Spleen (tissue), 11 donors: ENCODE measurements at regions not wholly inside any gene's neighbourhood (a gene's known extent, or its start where the extent isn't known, plus 50 kb on each side); places are given as distances from the start of the nearest gene placed in this dataset.

Source experiments
- DNase-seq: peaks from one replicate; pipeline ENCODE4 v3.0.0-alpha.2; 2020
- H3K27ac ChIP-seq, 8 donors: fragments of 200-600 bp; sonication (generic) in 7 of 8; 1 replicate in 4 of 8; 2 replicates in 4 of 8; pipeline versions ENCODE4 v1.5.0 to v1.8.0; 2016 to 2021; ENCODE audit warnings: inconsistent platforms in 4 of 8, mild to moderate bottlenecking in 4 of 8, moderate library complexity in 1 of 8
- H3K27me3 ChIP-seq, 7 donors: fragments of 200-600 bp; sonication (generic) in 6 of 7; replicated peaks in 1 of 7; 1 replicate in 4 of 7; 2 replicates in 3 of 7; pipeline versions ENCODE4 v1.5.0 to v1.8.0; 2016 to 2021; ENCODE audit warnings: inconsistent platforms in 3 of 7, mild to moderate bottlenecking in 1 of 7
- H3K36me3 ChIP-seq, 6 donors: fragments of 200-600 bp; sonication (generic) in 5 of 6; 1 replicate in 4 of 6; 2 replicates in 2 of 6; pipeline versions ENCODE4 v1.5.0 to v1.8.0; 2016 to 2021; ENCODE audit warnings: inconsistent platforms in 2 of 6
- H3K4me1 ChIP-seq, 6 donors: fragments of 200-600 bp; sonication (generic) in 5 of 6; 1 replicate in 3 of 6; 2 replicates in 3 of 6; pipeline versions ENCODE4 v1.5.0 to v1.8.0; 2016 to 2021; ENCODE audit warnings: inconsistent platforms in 3 of 6
- H3K4me3 ChIP-seq, 8 donors: fragments of 200-600 bp; sonication (generic) in 7 of 8; 1 replicate in 4 of 8; 2 replicates in 4 of 8; pipeline versions ENCODE4 v1.5.0 to v1.8.0; 2016 to 2021; ENCODE audit warnings: inconsistent platforms in 4 of 8, mild to moderate bottlenecking in 4 of 8, moderate library complexity in 2 of 8
- H3K9me3 ChIP-seq, 8 donors: fragments of 200-600 bp; sonication (generic) in 7 of 8; 1 replicate in 4 of 8; 2 replicates in 4 of 8; pipeline versions ENCODE4 v1.5.0 to v1.8.0; 2016 to 2021; ENCODE audit warnings: inconsistent platforms in 4 of 8
- CTCF ChIP-seq, 11 experiments: fragments of 200-600 bp in 7 of 11; fragments of 450-650 bp in 4 of 11; sonication (generic) in 4 of 11; IDR thresholded peaks in 8 of 11; conservative IDR thresholded peaks in 3 of 11; 1 replicate in 7 of 11; 2 replicates in 4 of 11; pipeline versions ENCODE4 v1.4.0 to v1.8.0; 2016 to 2021; ENCODE audit warnings: antibody characterized with exemption in 11 of 11, inconsistent platforms in 4 of 11, mild to moderate bottlenecking in 1 of 11
- POLR2A ChIP-seq, 3 donors: fragments of 450-650 bp; IDR thresholded peaks; one replicate each; pipeline ENCODE4 v1.5.1; 2017; ENCODE audit warnings: antibody characterized with exemption in 3 of 3, mild to moderate bottlenecking in 1 of 3
- POLR2AphosphoS5 ChIP-seq, 3 donors: sonication (generic); formaldehyde crosslinking; IDR thresholded peaks; one replicate each; pipeline ENCODE4 v1.5.1; 2017; ENCODE audit warnings: antibody characterized with exemption in 3 of 3
- WGBS, 5 donors: extraction: QIAGEN DNeasy Blood & Tissue Kit in 3 of 5; methylation state at CpG; one replicate each; pipeline versions ENCODE4 v1.1.5 to v1.1.7; 2013 to 2018; 5-methylcytosine and 5-hydroxymethylcytosine counted together
- intact Hi-C: fragments of 100-400 bp; cut with DNase I; formaldehyde crosslinking; loops from one replicate; pipeline ENCODE4 v1.15.0; 2023; ENCODE audit warnings: low total_unique reads
- donor health status: healthy with polysubstance abuse.
- donor health status: DM: no; HTN: no; CAD: no; lungs with moderate emphysema.
- donor health status: DM: no; HTN: no; CAD: no.
- donor health status: Bipolar disorder and iron deficiency.
- donor health status: healthy.
- donor health status: DM: no; HTN: no; CAD: no.
- donor health status: DM: yes; HTN: yes; CAD: no.

GRCh38 chr10:118845776-118846175, 91.0 kb upstream of the CACUL1 start:
- no peaks in the 10 kb centered on the region for H3K9me3 ChIP-seq
- peaks cover 0 to 11% (median 0%) of the 10 kb centered on the region in 7 donors for H3K27me3 ChIP-seq
- H3K4me3 ChIP-seq, result no peak overlapping the region
- no peak for DNase-seq
- intact Hi-C loops, result no loop called here
- no peaks in the 10 kb centered on the region for H3K36me3 ChIP-seq
- H3K27ac ChIP-seq, result no peak overlapping the region
- TF ChIP-seq POLR2A (IDR thresholded peaks at IDR 0.05) (no peak), POLR2AphosphoS5 (IDR thresholded peaks at IDR 0.05) (no peak)
- 83 to 92% (median 85%) methylated on average over 2 of the region's 2 CpGs for WGBS, 5 donors
- H3K4me1 ChIP-seq, result peaks cover 0 to 8% (median 0%) of the 10 kb centered on the region in 6 donors

GRCh38 chr10:118850418-118851061, 95.8 kb upstream of the CACUL1 start:
- Histone ChIP-seq H3K27ac (no peak overlapping the region), H3K4me1 (no peaks in the 10 kb centered on the region), H3K9me3 (no peaks in the 10 kb centered on the region), H3K4me3 (no peak overlapping the region), H3K27me3 (peaks cover 0 to 15% (median 0%) of the 10 kb centered on the region in 7 donors), H3K36me3 (no peaks in the 10 kb centered on the region)
- intact Hi-C loops, result no loop called here
- TF ChIP-seq POLR2A (IDR thresholded peaks at IDR 0.05) (no peak), CTCF (IDR thresholded peaks at IDR 0.05 in 8 of 11, conservative IDR thresholded peaks at IDR 0.05 in 3 of 11) (peak in 10 of 11 experiments; percentile 10 to 70 (median 50)), POLR2AphosphoS5 (IDR thresholded peaks at IDR 0.05) (no peak)
- peak; percentile 89 for DNase-seq
- 32 to 47% (median 35%) methylated on average over 2 to 3 of the region's 3 CpGs for whole genome bisulfite sequencing, 5 donors

GRCh38 chr10:118851062-118852035, 96.6 kb upstream of the CACUL1 start:
- no peaks in the 10 kb centered on the region for H3K4me1 ChIP-seq
- H3K4me3 ChIP-seq, result no peak overlapping the region
- intact Hi-C loops, result no loop called here

GRCh38 chr10:118853916-118854315, 99.1 kb upstream of the CACUL1 start:
- Histone ChIP-seq H3K27ac (no peak overlapping the region), H3K4me3 (no peak overlapping the region), H3K36me3 (no peaks in the 10 kb centered on the region), H3K27me3 (peaks cover 0 to 7% (median 0%) of the 10 kb centered on the region in 7 donors), H3K4me1 (no peaks in the 10 kb centered on the region), H3K9me3 (peaks cover 0 to 7% (median 0%) of the 10 kb centered on the region in 8 donors)
- intact Hi-C loops, result no loop called here
- no peak for DNase-seq
- TF ChIP-seq POLR2A (IDR thresholded peaks at IDR 0.05), result no peak
- no peak for TF ChIP-seq POLR2AphosphoS5 (IDR thresholded peaks at IDR 0.05)
- TF ChIP-seq CTCF (IDR thresholded peaks at IDR 0.05 in 8 of 11, conservative IDR thresholded peaks at IDR 0.05 in 3 of 11), result no peak
- 78 to 92% (median 89%) methylated on average over 6 of the region's 6 CpGs for WGBS, 5 donors

More at GRCh38 chr10:118851062-118852035, 96.6 kb upstream of the CACUL1 start:
- Histone ChIP-seq H3K9me3 (no peaks in the 10 kb centered on the region), H3K36me3 (no peaks in the 10 kb centered on the region), H3K27ac (no peak overlapping the region), H3K27me3 (peaks cover 0 to 8% (median 0%) of the 10 kb centered on the region in 7 donors)
- DNase-seq, result no peak
- 82 to 86% (median 85%) methylated on average over 9 of the region's 9 CpGs for WGBS, 5 donors
- TF ChIP-seq POLR2A (IDR thresholded peaks at IDR 0.05) (no peak), CTCF (IDR thresholded peaks at IDR 0.05 in 8 of 11, conservative IDR thresholded peaks at IDR 0.05 in 3 of 11) (no peak)
